ENCODE measurements at regions not wholly inside any gene's neighbourhood (a gene's known extent, or its start where the extent isn't known, plus 50 kb on each side); places are given as distances from the start of the nearest gene placed in this dataset.

GRCh38 chr1:199297887-199298286 lies 659.0 kb downstream of the PTPRC start:
- DNase-seq (ENCODE audit: low read depth, low spot score) = no peak
- intact Hi-C loops (cut with micrococcal nuclease; ENCODE audit: unreplicated experiment) (no loop called here), in situ Hi-C loops (cut with HindIII; ENCODE audit: low pct_unique_long_range_greater_than_20kb, low sequenced_read_pairs) (no loop called here)
- ChIA-PET POLR2A (no interaction called here), CTCF (no interaction called here)
- Histone ChIP-seq H3K4me1 (ENCODE audit: control insufficient read depth, insufficient read depth, low read length) (no peaks in the 10 kb centered on the region), H3K9me3 (ENCODE audit: control insufficient read depth, insufficient read depth, low read depth, low read length) (no peaks in the 10 kb centered on the region), H3K36me3 (ENCODE audit: control insufficient read depth, insufficient read depth, low read length) (no peaks in the 10 kb centered on the region), H3K4me3 (ENCODE audit: low read depth in 2 of 2, low read length in 2 of 2) (no peak overlapping the region), H3K27ac (ENCODE audit: low read length) (no peak overlapping the region), H3K27me3 (ENCODE audit: control insufficient read depth, insufficient read depth, low read length) (no peaks in the 10 kb centered on the region)
- no peak for TF ChIP-seq CTCF (IDR thresholded peaks at IDR 0.05)
- no peak for TF ChIP-seq REST (IDR thresholded peaks at IDR 0.05; ENCODE audit: insufficient read depth in 1 of 2, low read depth in 2 of 2, low read length in 1 of 2)
- no peak for TF ChIP-seq TCF7L2 (IDR thresholded peaks at IDR 0.05; ENCODE audit: low read depth, low read length)
- no peak for TF ChIP-seq SIN3A (IDR thresholded peaks at IDR 0.05; ENCODE audit: borderline replicate concordance, insufficient read depth, low read depth, low read length)
- TF ChIP-seq POLR2AphosphoS5 (IDR thresholded peaks at IDR 0.05; ENCODE audit: low read depth, low read length) = no peak
- BruUV-seq (replicated peaks) = no TSS peak
- ATAC-seq = no peak

GRCh38 chr1:199298825-199299224 lies 660.0 kb downstream of the PTPRC start:
- H3K36me3 ChIP-seq (ENCODE audit: control insufficient read depth, insufficient read depth, low read length) = no peaks in the 10 kb centered on the region
- H3K4me3 ChIP-seq (ENCODE audit: low read depth in 2 of 2, low read length in 2 of 2) = no peak overlapping the region
- POLR2A ChIA-PET = no interaction called here
- no peaks in the 10 kb centered on the region for H3K4me1 ChIP-seq (ENCODE audit: control insufficient read depth, insufficient read depth, low read length)
- H3K27me3 ChIP-seq (ENCODE audit: control insufficient read depth, insufficient read depth, low read length) = no peaks in the 10 kb centered on the region
- no peak for TF ChIP-seq POLR2AphosphoS5 (IDR thresholded peaks at IDR 0.05; ENCODE audit: low read depth, low read length)
- no peak for TF ChIP-seq SIN3A (IDR thresholded peaks at IDR 0.05; ENCODE audit: borderline replicate concordance, insufficient read depth, low read depth, low read length)
- TF ChIP-seq TCF7L2 (IDR thresholded peaks at IDR 0.05; ENCODE audit: low read depth, low read length) = no peak
- no peak for TF ChIP-seq REST (IDR thresholded peaks at IDR 0.05; ENCODE audit: insufficient read depth in 1 of 2, low read depth in 2 of 2, low read length in 1 of 2)
- no peak for TF ChIP-seq CTCF (IDR thresholded peaks at IDR 0.05)
- BruUV-seq (replicated peaks) = no TSS peak
- ATAC-seq = no peak
- H3K9me3 ChIP-seq (ENCODE audit: control insufficient read depth, insufficient read depth, low read depth, low read length) = no peaks in the 10 kb centered on the region
- intact Hi-C loops (cut with micrococcal nuclease; ENCODE audit: unreplicated experiment) = no loop called here
- CTCF ChIA-PET = no interaction called here
- in situ Hi-C loops (cut with HindIII; ENCODE audit: low pct_unique_long_range_greater_than_20kb, low sequenced_read_pairs) = no loop called here
- DNase-seq (ENCODE audit: low read depth, low spot score) = no peak
- no peak overlapping the region for H3K27ac ChIP-seq (ENCODE audit: low read length)
